ENCODE measurements at regions not wholly inside any gene's neighbourhood (a gene's known extent, or its start where the extent isn't known, plus 50 kb on each side); places are given as distances from the start of the nearest gene placed in this dataset.
"Not testable (repeated sequence)": the region's sequence is repeated elsewhere in the genome, so short reads cannot be mapped to it uniquely, and the experiment has no call there.

- no peak for TF ChIP-seq CTCF (IDR thresholded peaks at IDR 0.05)
- no peak overlapping the region for H3K27ac ChIP-seq
These were observed 1099.4 kb downstream of the TSPY10 start for GRCh38 chrY:10627116-10627515.

GRCh38 chrY:10648813-10649212 lies 1121.1 kb downstream of the TSPY10 start:
- H3K27ac ChIP-seq; H3K4me3 ChIP-seq; DNase-seq (ENCODE audit: low spot score): not testable (repeated sequence)

More at GRCh38 chrY:10627116-10627515, 1099.4 kb downstream of the TSPY10 start:
- no peak overlapping the region for H3K4me3 ChIP-seq
- DNase-seq (ENCODE audit: low spot score), result peak; percentile 91

GRCh38 chrY:10657120-10657519 lies 1129.4 kb downstream of the TSPY10 start:
- DNase-seq (ENCODE audit: low spot score); H3K4me3 ChIP-seq: not testable (repeated sequence)

GRCh38 chrY:10666785-10667184 lies 1139.1 kb downstream of the TSPY10 start:
- no peak for TF ChIP-seq CTCF (IDR thresholded peaks at IDR 0.05)

More at GRCh38 chrY:10657120-10657519, 1129.4 kb downstream of the TSPY10 start:
- H3K27ac ChIP-seq, result not testable (repeated sequence)

GRCh38 chrY:10686414-10686813 lies 1158.7 kb downstream of the TSPY10 start:
- TF ChIP-seq CTCF (IDR thresholded peaks at IDR 0.05), result no peak

More at GRCh38 chrY:10666785-10667184, 1139.1 kb downstream of the TSPY10 start:
- Histone ChIP-seq H3K4me3 (no peak overlapping the region), H3K27ac (no peak overlapping the region)
- no peak for DNase-seq (ENCODE audit: low spot score)

More at GRCh38 chrY:10686414-10686813, 1158.7 kb downstream of the TSPY10 start:
- DNase-seq (ENCODE audit: low spot score), result no peak
- Histone ChIP-seq H3K27ac (no peak overlapping the region), H3K4me3 (no peak overlapping the region)
